ENCODE measurements at regions not wholly inside any gene's neighbourhood (a gene's known extent, or its start where the extent isn't known, plus 50 kb on each side); places are given as distances from the start of the nearest gene placed in this dataset.
A peak's percentile ranks its signal among the peaks of the same experiment; 100 is the strongest.

DNA sequence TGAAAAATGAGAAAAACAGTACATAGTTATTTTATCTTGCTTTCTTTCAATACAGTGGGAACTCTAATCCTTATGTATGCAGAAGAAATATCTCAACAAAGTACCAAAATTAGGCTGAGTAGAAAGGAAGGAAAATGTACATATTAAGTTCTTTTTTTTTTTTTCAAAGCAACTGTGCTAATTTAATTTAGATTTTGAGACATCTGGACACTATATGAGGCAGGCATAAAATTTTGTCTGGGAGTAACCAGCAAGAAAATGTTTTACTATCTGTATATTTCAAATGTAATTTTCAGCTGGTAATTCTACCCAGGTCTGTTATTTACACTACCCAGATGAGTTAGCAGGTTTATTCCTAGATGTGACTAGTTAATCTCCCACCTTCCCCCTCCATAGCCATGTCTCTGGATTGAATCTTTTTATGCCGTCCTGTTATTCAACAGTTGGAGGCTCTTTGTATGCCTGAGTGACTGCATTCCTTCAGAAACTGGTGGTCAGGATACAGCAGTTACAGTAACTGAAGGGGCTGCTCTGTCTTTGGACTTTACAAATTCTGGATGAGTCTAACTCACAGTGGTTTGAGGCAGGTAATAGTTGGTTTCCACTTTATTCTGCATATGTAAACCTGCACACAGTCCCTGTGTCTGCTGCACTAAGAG is 633.6 kb downstream of the PCDH18 start:
- H3K36me3 ChIP-seq (ENCODE audit: insufficient read depth, low read length): no peaks in the 10 kb centered on the region
- no peaks in the 10 kb centered on the region; the same call in 1 of the 2 replicates for H3K9me2 ChIP-seq (replicated peaks; ENCODE audit: insufficient read depth, low read length)
- H3K27ac ChIP-seq (ENCODE audit: low read length): no peak overlapping the region
- no peaks in the 10 kb centered on the region for H3K79me2 ChIP-seq (ENCODE audit: low read length)
- no peaks in the 10 kb centered on the region for H3K27me3 ChIP-seq (ENCODE audit: low read length)
- H3K4me3 ChIP-seq (ENCODE audit: low read length): no peak overlapping the region
- no peaks in the 10 kb centered on the region for H3K4me1 ChIP-seq (ENCODE audit: low read length)
- H3K9ac ChIP-seq (ENCODE audit: low read length): no peak overlapping the region
- H3K4me2 ChIP-seq (ENCODE audit: low read depth, low read length, poor library complexity, severe bottlenecking): no peak overlapping the region
- H4K20me1 ChIP-seq (ENCODE audit: insufficient read depth, low read depth, low read length): no peaks in the 10 kb centered on the region
- peaks cover 24% of the 10 kb centered on the region for H3K9me3 ChIP-seq (ENCODE audit: low read length)
- DNase-seq: no peak
- no peak overlapping the region for H2AFZ ChIP-seq (ENCODE audit: low read length)

GRCh38 chr4:136893573-136893972 is 638.7 kb downstream of the PCDH18 start:
- Histone ChIP-seq H3K4me1 (ENCODE audit: low read length) (no peaks in the 10 kb centered on the region), H3K27me3 (ENCODE audit: low read length) (no peaks in the 10 kb centered on the region), H3K9ac (ENCODE audit: low read length) (no peak overlapping the region), H3K9me2 (replicated peaks; ENCODE audit: insufficient read depth, low read length) (no peaks in the 10 kb centered on the region), H3K4me2 (ENCODE audit: low read depth, low read length, poor library complexity, severe bottlenecking) (no peak overlapping the region), H3K4me3 (ENCODE audit: low read length) (no peak overlapping the region), H2AFZ (ENCODE audit: low read length) (no peak overlapping the region), H3K79me2 (ENCODE audit: low read length) (no peaks in the 10 kb centered on the region), H3K36me3 (ENCODE audit: insufficient read depth, low read length) (no peaks in the 10 kb centered on the region), H3K9me3 (ENCODE audit: low read length) (peaks cover 13% of the 10 kb centered on the region; the same call in 1 of the 2 replicates), H4K20me1 (ENCODE audit: insufficient read depth, low read depth, low read length) (no peaks in the 10 kb centered on the region), H3K27ac (ENCODE audit: low read length) (no peak overlapping the region)
- DNase-seq: no peak

GRCh38 chr4:136881666-136882065 is 650.6 kb downstream of the PCDH18 start:
- H3K4me3 ChIP-seq (ENCODE audit: low read length): no peak overlapping the region
- H3K4me2 ChIP-seq (ENCODE audit: low read depth, low read length, poor library complexity, severe bottlenecking): no peak overlapping the region
- H3K36me3 ChIP-seq (ENCODE audit: insufficient read depth, low read length): no peaks in the 10 kb centered on the region
- H4K20me1 ChIP-seq (ENCODE audit: insufficient read depth, low read depth, low read length): no peaks in the 10 kb centered on the region
- DNase-seq: no peak
- no peaks in the 10 kb centered on the region; the same call in none of the 2 replicates for H3K9me3 ChIP-seq (ENCODE audit: low read length)
- no peaks in the 10 kb centered on the region for H3K79me2 ChIP-seq (ENCODE audit: low read length)
- no peaks in the 10 kb centered on the region for H3K4me1 ChIP-seq (ENCODE audit: low read length)
- no peak overlapping the region for H3K27ac ChIP-seq (ENCODE audit: low read length)
- no peaks in the 10 kb centered on the region for H3K27me3 ChIP-seq (ENCODE audit: low read length)
- H2AFZ ChIP-seq (ENCODE audit: low read length): no peak overlapping the region
- no peak overlapping the region for H3K9ac ChIP-seq (ENCODE audit: low read length)
- no peaks in the 10 kb centered on the region for H3K9me2 ChIP-seq (replicated peaks; ENCODE audit: insufficient read depth, low read length)

DNA sequence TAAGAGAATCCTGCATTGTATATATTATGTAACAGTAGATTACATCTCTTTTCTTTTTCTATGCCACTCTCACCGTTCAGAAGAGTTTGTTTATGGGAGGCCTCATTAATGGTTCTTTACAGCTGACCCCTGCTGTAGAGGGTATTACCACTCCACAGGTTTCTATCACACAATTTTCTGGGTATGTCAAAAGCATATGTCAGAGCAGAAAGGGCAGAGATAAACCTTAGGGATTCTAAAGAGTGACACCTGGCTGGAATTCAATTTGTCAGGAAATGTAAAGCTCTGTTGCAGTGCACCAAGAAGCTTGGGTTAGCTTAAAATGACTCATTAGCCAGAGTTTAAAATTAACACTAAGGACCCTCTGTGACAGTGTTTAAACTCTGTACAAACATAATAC is 658.7 kb downstream of the PCDH18 start:
- H3K9ac ChIP-seq (ENCODE audit: low read length): no peak overlapping the region
- peaks cover 12% of the 10 kb centered on the region; the same call in 1 of the 2 replicates for H3K9me3 ChIP-seq (ENCODE audit: low read length)
- H3K27me3 ChIP-seq (ENCODE audit: low read length): no peaks in the 10 kb centered on the region
- H3K4me1 ChIP-seq (ENCODE audit: low read length): no peaks in the 10 kb centered on the region
- no peaks in the 10 kb centered on the region for H4K20me1 ChIP-seq (ENCODE audit: insufficient read depth, low read depth, low read length)
- H3K36me3 ChIP-seq (ENCODE audit: insufficient read depth, low read length): no peaks in the 10 kb centered on the region
- no peak for DNase-seq
- no peaks in the 10 kb centered on the region for H3K9me2 ChIP-seq (replicated peaks; ENCODE audit: insufficient read depth, low read length)
- no peak overlapping the region for H3K27ac ChIP-seq (ENCODE audit: low read length)
- no peak overlapping the region for H2AFZ ChIP-seq (ENCODE audit: low read length)
- no peaks in the 10 kb centered on the region for H3K79me2 ChIP-seq (ENCODE audit: low read length)
- H3K4me3 ChIP-seq (ENCODE audit: low read length): no peak overlapping the region
- no peak overlapping the region for H3K4me2 ChIP-seq (ENCODE audit: low read depth, low read length, poor library complexity, severe bottlenecking)

- Histone ChIP-seq H3K27me3 (ENCODE audit: low read length) (no peaks in the 10 kb centered on the region), H3K9ac (ENCODE audit: low read length) (no peak overlapping the region), H2AFZ (ENCODE audit: low read length) (no peak overlapping the region), H3K9me2 (replicated peaks; ENCODE audit: insufficient read depth, low read length) (no peaks in the 10 kb centered on the region), H4K20me1 (ENCODE audit: insufficient read depth, low read depth, low read length) (no peaks in the 10 kb centered on the region), H3K79me2 (ENCODE audit: low read length) (no peaks in the 10 kb centered on the region), H3K27ac (ENCODE audit: low read length) (no peak overlapping the region), H3K4me2 (ENCODE audit: low read depth, low read length, poor library complexity, severe bottlenecking) (no peak overlapping the region), H3K4me1 (ENCODE audit: low read length) (no peaks in the 10 kb centered on the region), H3K4me3 (ENCODE audit: low read length) (no peak overlapping the region), H3K36me3 (ENCODE audit: insufficient read depth, low read length) (no peaks in the 10 kb centered on the region), H3K9me3 (ENCODE audit: low read length) (peaks cover 7% of the 10 kb centered on the region; the same call in 1 of the 2 replicates)
- no peak for DNase-seq
These were observed 664.8 kb downstream of the PCDH18 start for GRCh38 chr4:136867465-136867864.

GRCh38 chr4:136865526-136865925 is 666.8 kb downstream of the PCDH18 start:
- H3K9me2 ChIP-seq (replicated peaks; ENCODE audit: insufficient read depth, low read length): no peaks in the 10 kb centered on the region
- H3K4me3 ChIP-seq (ENCODE audit: low read length): no peak overlapping the region
- no peak overlapping the region for H3K9ac ChIP-seq (ENCODE audit: low read length)
- H3K4me1 ChIP-seq (ENCODE audit: low read length): no peaks in the 10 kb centered on the region
- H3K36me3 ChIP-seq (ENCODE audit: insufficient read depth, low read length): no peaks in the 10 kb centered on the region
- no peak overlapping the region for H3K4me2 ChIP-seq (ENCODE audit: low read depth, low read length, poor library complexity, severe bottlenecking)
- no peaks in the 10 kb centered on the region for H3K9me3 ChIP-seq (ENCODE audit: low read length)
- H3K79me2 ChIP-seq (ENCODE audit: low read length): no peaks in the 10 kb centered on the region
- H2AFZ ChIP-seq (ENCODE audit: low read length): no peak overlapping the region
- H3K27me3 ChIP-seq (ENCODE audit: low read length): no peaks in the 10 kb centered on the region
- H4K20me1 ChIP-seq (ENCODE audit: insufficient read depth, low read depth, low read length): no peaks in the 10 kb centered on the region
- no peak overlapping the region for H3K27ac ChIP-seq (ENCODE audit: low read length)
- DNase-seq: no peak

GRCh38 chr4:136864604-136865185 is 667.6 kb downstream of the PCDH18 start:
- no peaks in the 10 kb centered on the region for H3K36me3 ChIP-seq (ENCODE audit: insufficient read depth, low read length)
- no peaks in the 10 kb centered on the region for H3K9me3 ChIP-seq (ENCODE audit: low read length)
- no peak overlapping the region for H3K4me3 ChIP-seq (ENCODE audit: low read length)
- H3K4me2 ChIP-seq (ENCODE audit: low read depth, low read length, poor library complexity, severe bottlenecking): peak overlapping the region; percentile 19
- DNase-seq: peak; percentile 89
- H3K27ac ChIP-seq (ENCODE audit: low read length): no peak overlapping the region
- no peak overlapping the region for H2AFZ ChIP-seq (ENCODE audit: low read length)
- no peaks in the 10 kb centered on the region for H3K9me2 ChIP-seq (replicated peaks; ENCODE audit: insufficient read depth, low read length)
- H4K20me1 ChIP-seq (ENCODE audit: insufficient read depth, low read depth, low read length): no peaks in the 10 kb centered on the region
- no peaks in the 10 kb centered on the region for H3K4me1 ChIP-seq (ENCODE audit: low read length)
- H3K79me2 ChIP-seq (ENCODE audit: low read length): no peaks in the 10 kb centered on the region
- H3K27me3 ChIP-seq (ENCODE audit: low read length): no peaks in the 10 kb centered on the region
- no peak overlapping the region for H3K9ac ChIP-seq (ENCODE audit: low read length)

- H4K20me1 ChIP-seq (ENCODE audit: insufficient read depth, low read depth, low read length): no peaks in the 10 kb centered on the region
- H3K9me3 ChIP-seq (ENCODE audit: low read length): no peaks in the 10 kb centered on the region
- no peak overlapping the region for H3K4me3 ChIP-seq (ENCODE audit: low read length)
- H3K4me2 ChIP-seq (ENCODE audit: low read depth, low read length, poor library complexity, severe bottlenecking): no peak overlapping the region
- H3K27me3 ChIP-seq (ENCODE audit: low read length): no peaks in the 10 kb centered on the region
- H2AFZ ChIP-seq (ENCODE audit: low read length): peak overlapping the region; percentile 60; the same call in 1 of the 2 replicates
- H3K27ac ChIP-seq (ENCODE audit: low read length): no peak overlapping the region
- DNase-seq: no peak
- H3K9ac ChIP-seq (ENCODE audit: low read length): no peak overlapping the region
- no peaks in the 10 kb centered on the region for H3K4me1 ChIP-seq (ENCODE audit: low read length)
- no peaks in the 10 kb centered on the region for H3K9me2 ChIP-seq (replicated peaks; ENCODE audit: insufficient read depth, low read length)
- H3K36me3 ChIP-seq (ENCODE audit: insufficient read depth, low read length): no peaks in the 10 kb centered on the region
- H3K79me2 ChIP-seq (ENCODE audit: low read length): no peaks in the 10 kb centered on the region
These were observed 668.5 kb downstream of the PCDH18 start for GRCh38 chr4:136863756-136864155.
